HEK293T (cell line): ENCODE measurements at regions not wholly inside any gene's neighbourhood (a gene's known extent, or its start where the extent isn't known, plus 50 kb on each side); places are given as distances from the start of the nearest gene placed in this dataset.

ENCODE experiments used
- FOXA1 ChIP-seq: fragments of 450-650 bp; IDR thresholded peaks from 2 replicates; pipeline ENCODE4 v1.6.1; 2016; ENCODE audit warnings: mild to moderate bottlenecking
- HDGF ChIP-seq: fragments of 450-650 bp; IDR thresholded peaks from 2 replicates; pipeline ENCODE4 v1.6.1; 2017; ENCODE audit warnings: antibody characterized with exemption, borderline replicate concordance

- TF ChIP-seq FOXA1 (no peak), HDGF (no peak)
These were observed 1399.7 kb downstream of the PCDH7 start for GRCh38 chr4:32119907-32120306.
